Type B pancreatic cell (in vitro differentiated cells): ENCODE measurements at regions not wholly inside any gene's neighbourhood (a gene's known extent, or its start where the extent isn't known, plus 50 kb on each side); places are given as distances from the start of the nearest gene placed in this dataset.
A peak's percentile ranks its signal among the peaks of the same experiment; 100 is the strongest.

Experiments used
- DNase-seq: peaks from one replicate; pipeline ENCODE4 v3.0.0; 2021; ENCODE audit warnings: mixed read lengths; ENCODE audit not compliant: unreplicated experiment; ENCODE audit errors: extremely low spot score
- H3K27ac Mint-ChIP-seq: 2 replicates; pipeline ENCODE4 v1.8.0; 2021; ENCODE audit warnings: mild to moderate bottlenecking, mixed read lengths
- H3K27me3 Mint-ChIP-seq: 2 replicates; pipeline ENCODE4 v1.8.0; 2021; ENCODE audit warnings: mixed read lengths
- H3K36me3 Mint-ChIP-seq: 2 replicates; pipeline ENCODE4 v1.8.0; 2021; ENCODE audit warnings: mixed read lengths
- H3K4me1 Mint-ChIP-seq: one replicate; pipeline ENCODE4 v1.8.0; 2021; ENCODE audit warnings: mixed read lengths; ENCODE audit not compliant: unreplicated experiment
- H3K4me3 Mint-ChIP-seq: 2 replicates; pipeline ENCODE4 v1.8.0; 2021; ENCODE audit warnings: mild to moderate bottlenecking, mixed read lengths
- H3K9me3 Mint-ChIP-seq: 2 replicates; pipeline ENCODE4 v1.8.0; 2021; ENCODE audit warnings: mixed read lengths
- TF ChIP-seq, protein P1 (sequence below): fragments of 200-600 bp; sonication (generic); conservative IDR thresholded peaks from 2 replicates; pipeline ENCODE4 v1.5.0; 2021; ENCODE audit warnings: antibody characterized with exemption, mild to moderate bottlenecking

DNA sequence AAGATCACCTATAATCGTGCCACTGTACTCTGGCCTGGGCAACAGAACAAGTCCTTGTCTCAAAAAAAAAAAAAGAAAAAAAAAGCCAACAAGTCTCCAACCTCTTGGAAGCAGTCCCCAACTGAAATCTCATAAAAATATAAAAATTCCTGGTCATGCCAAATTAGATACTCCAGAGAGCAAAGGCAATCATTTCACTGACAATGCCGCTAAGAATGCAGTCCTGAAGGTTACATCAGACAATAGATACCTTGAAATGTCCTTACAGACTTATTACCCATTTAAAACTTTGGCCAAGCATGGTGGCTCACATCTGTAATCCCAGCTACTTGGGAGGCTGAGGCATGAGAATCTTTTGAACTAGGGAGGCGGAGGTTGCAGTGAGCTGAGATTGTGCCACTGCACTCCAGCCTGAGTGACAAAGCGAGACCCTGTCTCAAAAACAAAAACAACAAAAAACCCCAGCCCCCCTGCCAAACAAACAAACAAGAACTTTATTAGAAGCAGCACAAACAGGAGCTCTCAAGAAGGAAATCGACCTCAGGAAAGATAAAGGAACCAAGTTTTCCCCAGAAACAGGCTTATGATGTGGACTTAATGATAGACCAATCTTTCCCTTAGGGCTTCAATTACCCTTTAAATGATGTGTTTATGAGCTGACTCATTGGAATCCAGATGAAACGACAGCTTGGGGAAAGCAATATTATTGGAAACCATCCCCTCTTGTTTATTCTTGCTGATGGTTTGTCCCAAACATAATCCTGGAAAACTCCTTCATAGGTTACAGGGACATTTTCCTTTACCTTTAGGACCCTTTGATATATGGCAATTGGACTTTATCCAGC is 53.1 kb upstream of the XCR1 start:
- TF ChIP-seq, protein P1, sequence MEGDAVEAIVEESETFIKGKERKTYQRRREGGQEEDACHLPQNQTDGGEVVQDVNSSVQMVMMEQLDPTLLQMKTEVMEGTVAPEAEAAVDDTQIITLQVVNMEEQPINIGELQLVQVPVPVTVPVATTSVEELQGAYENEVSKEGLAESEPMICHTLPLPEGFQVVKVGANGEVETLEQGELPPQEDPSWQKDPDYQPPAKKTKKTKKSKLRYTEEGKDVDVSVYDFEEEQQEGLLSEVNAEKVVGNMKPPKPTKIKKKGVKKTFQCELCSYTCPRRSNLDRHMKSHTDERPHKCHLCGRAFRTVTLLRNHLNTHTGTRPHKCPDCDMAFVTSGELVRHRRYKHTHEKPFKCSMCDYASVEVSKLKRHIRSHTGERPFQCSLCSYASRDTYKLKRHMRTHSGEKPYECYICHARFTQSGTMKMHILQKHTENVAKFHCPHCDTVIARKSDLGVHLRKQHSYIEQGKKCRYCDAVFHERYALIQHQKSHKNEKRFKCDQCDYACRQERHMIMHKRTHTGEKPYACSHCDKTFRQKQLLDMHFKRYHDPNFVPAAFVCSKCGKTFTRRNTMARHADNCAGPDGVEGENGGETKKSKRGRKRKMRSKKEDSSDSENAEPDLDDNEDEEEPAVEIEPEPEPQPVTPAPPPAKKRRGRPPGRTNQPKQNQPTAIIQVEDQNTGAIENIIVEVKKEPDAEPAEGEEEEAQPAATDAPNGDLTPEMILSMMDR: no peak
- H3K27me3 Mint-ChIP-seq: no peaks in the 10 kb centered on the region
- no peaks in the 10 kb centered on the region for H3K9me3 Mint-ChIP-seq
- H3K36me3 Mint-ChIP-seq: no peaks in the 10 kb centered on the region
- peak; percentile 13 for DNase-seq
- H3K4me1 Mint-ChIP-seq: peaks cover 14% of the 10 kb centered on the region
- no peak overlapping the region for H3K4me3 Mint-ChIP-seq
- no peak overlapping the region for H3K27ac Mint-ChIP-seq

DNA sequence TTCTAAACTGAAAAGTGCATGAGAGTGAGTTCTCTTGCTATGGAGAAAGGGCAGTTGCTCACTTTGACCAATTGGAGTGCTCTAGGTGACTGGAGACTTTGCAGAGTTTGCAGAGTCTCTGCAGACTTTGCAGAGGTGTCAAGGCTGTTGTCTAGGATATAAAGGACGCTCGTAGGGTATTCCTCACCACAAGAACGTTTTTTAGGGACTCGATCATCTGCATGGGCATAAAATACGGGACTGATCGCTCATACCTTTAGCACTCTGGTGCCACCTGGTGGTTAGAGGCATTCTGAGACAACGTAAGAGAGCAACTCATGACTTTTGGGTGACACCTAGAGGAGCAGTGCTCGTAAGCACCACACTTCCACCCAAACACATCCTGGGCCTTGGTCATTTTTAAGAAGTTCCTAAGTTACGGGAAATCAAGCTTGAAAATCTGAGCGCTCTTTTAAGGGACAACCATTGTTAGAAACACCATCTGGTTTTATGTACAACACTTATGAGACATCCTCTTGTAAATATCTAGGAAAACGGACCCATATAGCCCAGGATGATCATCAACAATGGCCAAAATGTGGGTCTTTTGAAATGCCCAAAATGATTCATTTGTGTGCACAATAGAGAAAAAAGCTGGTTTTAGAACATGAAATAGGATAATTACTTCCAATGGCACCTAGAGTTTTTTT is 51.6 kb upstream of the XCR1 start:
- no peaks in the 10 kb centered on the region for H3K27me3 Mint-ChIP-seq
- peak overlapping the region; percentile 79 for H3K4me3 Mint-ChIP-seq
- peaks cover 14% of the 10 kb centered on the region for H3K4me1 Mint-ChIP-seq

More for the DNA sequence above, 51.6 kb upstream of the XCR1 start:
- TF ChIP-seq, protein P1: peak; percentile 99
- DNase-seq: peak; percentile 87
- Mint-ChIP-seq H3K9me3 (no peaks in the 10 kb centered on the region), H3K36me3 (no peaks in the 10 kb centered on the region), H3K27ac (peak overlapping the region; percentile 16)
